HG03108 (cell line): ENCODE measurements at regions not wholly inside any gene's neighbourhood (a gene's known extent, or its start where the extent isn't known, plus 50 kb on each side); places are given as distances from the start of the nearest gene placed in this dataset.
"Not testable (repeated sequence)": the region's sequence is repeated elsewhere in the genome, so short reads cannot be mapped to it uniquely, and the experiment has no call there.

Experiments
- ATAC-seq: cut with Tn5 transposase; IDR thresholded peaks from one replicate; pipeline ENCODE4 v1.9.1; 2021; ENCODE audit warnings: moderate library complexity; ENCODE audit not compliant: unreplicated experiment

GRCh38 chr17:83190601-83191387 lies 111.4 kb downstream of the METRNL start:
- no peak for ATAC-seq

- no peak for ATAC-seq
Observed at GRCh38 chr17:83191388-83192160, 112.2 kb downstream of the METRNL start.

- ATAC-seq = no peak
Observed at GRCh38 chr17:83192161-83192788, 112.9 kb downstream of the METRNL start.

GRCh38 chr17:83192789-83193335 lies 113.5 kb downstream of the METRNL start:
- ATAC-seq = not testable (repeated sequence)

GRCh38 chr17:83193336-83194185 lies 114.2 kb downstream of the METRNL start:
- ATAC-seq = no peak

GRCh38 chr17:83194186-83194561 lies 114.8 kb downstream of the METRNL start:
- no peak for ATAC-seq

- no peak for ATAC-seq
Observed at GRCh38 chr17:83194761-83195329, 115.4 kb downstream of the METRNL start.

GRCh38 chr17:83195330-83196023 lies 116.1 kb downstream of the METRNL start:
- ATAC-seq = no peak

- no peak for ATAC-seq
Observed at GRCh38 chr17:83196024-83196365, 116.6 kb downstream of the METRNL start.

- no peak for ATAC-seq
Observed at GRCh38 chr17:83196366-83196765, 117.0 kb downstream of the METRNL start.

- ATAC-seq = no peak
Observed at GRCh38 chr17:83196973-83197880, 117.8 kb downstream of the METRNL start.

GRCh38 chr17:83198366-83199341 lies 119.2 kb downstream of the METRNL start:
- ATAC-seq = no peak

GRCh38 chr17:83199500-83200201 lies 120.2 kb downstream of the METRNL start:
- ATAC-seq = no peak

- peak; percentile 46 for ATAC-seq
Observed at GRCh38 chr17:83200231-83200699, 120.9 kb downstream of the METRNL start.

- no peak for ATAC-seq
Observed at GRCh38 chr17:83200751-83201150, 121.3 kb downstream of the METRNL start.

GRCh38 chr17:83201206-83202001 lies 122.0 kb downstream of the METRNL start:
- ATAC-seq = no peak
